GM18511 (cell line): ENCODE measurements at regions not wholly inside any gene's neighbourhood (a gene's known extent, or its start where the extent isn't known, plus 50 kb on each side); places are given as distances from the start of the nearest gene placed in this dataset.
A peak's percentile ranks its signal among the peaks of the same experiment; 100 is the strongest.
"Not testable (repeated sequence)": the region's sequence is repeated elsewhere in the genome, so short reads cannot be mapped to it uniquely, and the experiment has no call there.

ENCODE experiments used
- ATAC-seq: cut with Tn5 transposase; IDR thresholded peaks from one replicate; pipeline ENCODE4 v1.9.1; 2021; ENCODE audit warnings: mild to moderate bottlenecking, moderate library complexity; ENCODE audit not compliant: unreplicated experiment

- no peak for ATAC-seq
Observed at GRCh38 chr1:244316986-244317655, 134.6 kb downstream of the ADSS2 start.

GRCh38 chr1:244318078-244318477 lies 133.6 kb downstream of the ADSS2 start:
- no peak for ATAC-seq

DNA sequence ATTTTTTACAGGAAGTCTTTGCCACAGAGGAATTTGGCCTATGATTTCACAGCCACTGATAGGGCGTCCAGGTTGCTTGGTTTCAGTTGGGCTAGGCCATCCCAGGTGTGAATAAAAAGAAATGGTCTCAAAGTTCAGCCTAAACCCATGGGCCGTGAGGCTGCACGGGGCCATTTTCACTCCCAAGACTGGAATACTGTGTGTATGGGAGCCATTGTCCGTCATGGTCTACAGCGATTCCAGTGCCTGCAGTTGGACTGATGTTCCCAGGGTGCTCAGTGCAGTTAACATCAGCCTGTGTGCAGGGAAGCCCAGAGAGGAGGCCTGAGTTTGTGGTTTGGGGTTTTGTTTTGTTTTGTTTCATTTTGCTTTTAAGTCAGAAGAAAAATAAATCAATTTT lies 133.2 kb downstream of the ADSS2 start:
- ATAC-seq, result no peak

- peak; percentile 82 for ATAC-seq
Observed at GRCh38 chr1:244319283-244320132, 132.2 kb downstream of the ADSS2 start.

DNA sequence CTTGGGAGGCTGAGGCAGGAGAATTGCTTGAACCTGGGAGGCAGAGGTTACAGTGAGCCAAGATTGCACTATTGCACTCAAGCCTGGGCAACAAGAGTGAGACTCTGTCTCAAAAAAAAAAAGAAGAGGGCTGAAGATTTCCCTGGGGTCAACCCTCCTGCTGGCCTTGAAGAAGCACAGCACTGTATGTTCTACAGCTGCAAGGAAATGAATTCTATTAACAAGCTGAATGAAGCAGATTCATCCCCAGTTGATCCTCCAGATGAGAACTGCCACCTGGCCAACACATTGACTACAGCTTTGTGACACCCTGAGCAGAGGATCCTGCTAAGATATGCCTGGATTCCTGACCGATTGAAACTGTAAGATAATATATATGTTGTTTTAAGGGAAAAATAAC lies 129.5 kb downstream of the ADSS2 start:
- ATAC-seq, result no peak

- no peak for ATAC-seq
Observed at GRCh38 chr1:244322791-244323521, 128.8 kb downstream of the ADSS2 start.

GRCh38 chr1:244324176-244324883 lies 127.4 kb downstream of the ADSS2 start:
- ATAC-seq, result no peak

DNA sequence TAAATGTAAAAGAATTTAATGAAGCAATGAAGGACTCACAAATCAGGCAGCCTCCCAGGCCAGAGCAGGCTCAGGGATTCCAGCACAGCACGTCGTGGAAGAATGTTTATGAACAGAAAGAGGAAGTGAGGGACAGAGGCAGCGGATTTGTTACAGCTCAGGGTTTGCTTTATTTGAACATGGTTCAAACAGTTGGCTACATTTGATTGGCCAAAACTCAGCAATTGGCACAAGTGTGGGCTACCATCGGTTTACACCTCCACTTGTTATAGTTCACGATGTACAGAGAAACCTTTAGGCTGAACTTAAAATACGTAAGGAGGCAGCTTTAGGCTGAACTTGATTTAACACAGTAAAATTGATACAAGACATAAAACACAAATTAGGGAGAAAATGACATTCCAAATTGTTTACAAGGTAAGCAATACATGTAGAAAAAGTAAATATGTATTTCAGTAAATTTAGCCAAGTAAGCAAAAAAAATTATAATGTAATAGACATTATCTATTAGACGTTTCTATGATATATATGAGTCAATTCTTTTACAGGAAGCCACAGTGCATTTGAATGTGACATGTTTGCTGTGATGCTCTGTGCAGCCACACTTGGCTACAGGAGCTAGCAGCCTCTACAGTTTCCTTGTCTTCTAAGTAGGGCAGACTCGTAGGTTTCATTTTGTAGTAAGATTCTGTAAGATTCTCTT lies 126.5 kb downstream of the ADSS2 start:
- ATAC-seq, result peak; percentile 90

GRCh38 chr1:244326757-244327156 lies 125.0 kb downstream of the ADSS2 start:
- no peak for ATAC-seq

- ATAC-seq, result no peak
Observed at GRCh38 chr1:244327533-244327932, 124.2 kb downstream of the ADSS2 start.

DNA sequence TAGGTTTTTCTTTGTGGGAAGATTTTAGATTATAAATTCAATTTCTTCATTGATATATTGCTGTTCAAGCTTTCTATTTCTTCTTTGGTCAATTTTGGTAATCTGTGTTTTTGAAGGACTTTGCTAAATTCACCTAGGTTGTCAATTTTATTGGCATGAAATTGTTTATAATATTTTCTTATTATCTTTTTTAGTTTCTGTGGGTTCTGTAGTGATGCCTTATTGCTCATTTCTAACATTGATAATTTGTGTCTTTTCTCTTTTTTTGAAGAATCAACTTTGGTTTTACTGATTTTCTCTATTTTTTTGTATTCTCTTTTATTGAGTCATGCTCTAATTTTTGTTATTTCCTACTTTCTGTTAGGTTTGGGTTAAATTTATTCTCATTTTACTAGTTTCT lies 123.2 kb downstream of the ADSS2 start:
- no peak for ATAC-seq

- ATAC-seq, result no peak
Observed at GRCh38 chr1:244329591-244330317, 122.0 kb downstream of the ADSS2 start.

DNA sequence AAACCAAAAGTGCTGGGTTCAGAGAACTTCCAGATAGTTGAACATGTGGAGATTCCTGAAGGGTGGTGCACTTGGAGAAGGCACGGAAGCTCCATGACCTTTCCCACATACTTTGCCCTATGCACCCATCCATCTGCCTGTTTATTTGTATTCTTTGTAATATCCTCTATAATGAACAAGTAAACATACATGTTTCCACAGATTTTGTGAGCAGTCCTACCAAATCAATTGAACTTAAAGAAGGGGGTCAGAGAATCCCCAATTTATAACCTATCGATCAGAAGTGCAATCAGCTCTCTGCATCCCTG lies 121.4 kb downstream of the ADSS2 start:
- ATAC-seq, result no peak

- ATAC-seq, result not testable (repeated sequence)
Observed at GRCh38 chr1:244332761-244333160, 118.9 kb downstream of the ADSS2 start.

- not testable (repeated sequence) for ATAC-seq
Observed at GRCh38 chr1:244334315-244334714, 117.4 kb downstream of the ADSS2 start.

DNA sequence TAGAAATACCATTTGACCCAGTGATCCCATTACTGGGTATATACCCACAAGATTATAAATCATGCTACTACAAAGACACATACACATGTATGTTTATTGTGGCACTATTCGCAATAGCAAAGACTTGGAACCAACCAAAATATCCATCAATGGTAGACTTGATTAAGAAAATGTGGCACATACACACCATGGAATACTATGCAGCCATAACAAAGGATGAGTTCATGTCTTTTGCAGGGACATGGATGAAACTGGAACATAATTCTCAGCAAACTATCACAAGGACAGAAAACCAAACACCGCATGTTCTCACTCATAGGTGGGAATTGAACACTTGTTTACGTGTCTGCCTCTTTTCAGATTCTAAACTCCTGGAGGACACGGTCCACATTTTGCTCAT lies 116.9 kb downstream of the ADSS2 start:
- ATAC-seq, result not testable (repeated sequence)

DNA sequence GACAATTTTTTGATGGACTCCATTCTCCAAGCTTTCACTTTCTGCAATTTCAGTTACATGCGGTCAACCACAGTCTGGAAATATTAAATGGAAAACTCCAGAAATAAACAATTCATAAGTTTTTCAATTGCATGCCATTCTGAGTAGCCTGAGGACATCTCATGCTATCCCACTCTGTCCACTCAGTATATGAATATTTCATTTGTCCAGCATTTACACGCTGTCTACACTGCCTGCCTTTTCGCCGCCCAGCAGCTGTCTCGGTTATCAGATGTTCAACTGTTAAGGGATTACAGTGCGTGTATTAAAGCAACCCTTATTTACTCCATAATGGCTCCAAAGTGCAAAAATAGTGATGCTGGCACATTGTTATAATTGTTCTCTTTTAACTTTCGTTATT lies 116.3 kb downstream of the ADSS2 start:
- ATAC-seq, result no peak

GRCh38 chr1:244336232-244336899 lies 115.3 kb downstream of the ADSS2 start:
- no peak for ATAC-seq

DNA sequence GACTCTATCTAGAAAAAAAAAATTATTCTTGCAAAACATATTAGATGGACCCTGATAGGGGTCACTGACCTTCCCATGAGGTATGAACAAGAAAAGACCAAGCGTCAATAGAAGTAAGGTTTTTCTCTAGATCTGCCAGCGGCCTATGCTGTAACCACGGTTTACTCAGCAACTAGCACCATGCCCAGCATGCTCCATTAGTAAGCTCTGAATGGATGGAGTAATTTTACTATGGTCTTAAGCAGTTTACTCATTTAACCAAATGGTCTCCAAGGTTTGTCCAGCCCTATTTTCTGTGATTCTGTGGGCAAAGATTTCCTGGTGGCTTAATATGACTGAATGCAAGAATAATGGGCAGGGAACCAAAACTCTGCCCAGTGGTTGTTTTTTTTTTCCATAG lies 113.9 kb downstream of the ADSS2 start:
- no peak for ATAC-seq
